PFSK-1 (cell line): ENCODE measurements at regions not wholly inside any gene's neighbourhood (a gene's known extent, or its start where the extent isn't known, plus 50 kb on each side); places are given as distances from the start of the nearest gene placed in this dataset.

Experiments
- FOXP2 ChIP-seq: optimal IDR thresholded peaks from 2 replicates; pipeline ENCODE3; 2011; ENCODE audit warnings: borderline replicate concordance, control low read depth, inconsistent platforms; ENCODE audit not compliant: insufficient read depth; ENCODE audit errors: extremely low read length, extremely low read depth
- POLR2AphosphoS5 ChIP-seq: IDR thresholded peaks from 2 replicates; pipeline ENCODE4 v1.6.1; 2012; ENCODE audit warnings: low read depth, mild to moderate bottlenecking, control low read depth, low read length, moderate library complexity
- SIN3A ChIP-seq: IDR thresholded peaks from 2 replicates; pipeline ENCODE4 v1.6.1; 2012; ENCODE audit warnings: mild to moderate bottlenecking, low read length, moderate library complexity, borderline replicate concordance; ENCODE audit not compliant: insufficient read depth
- TAF1 ChIP-seq: IDR thresholded peaks from 2 replicates; pipeline ENCODE4 v1.6.1; 2012; ENCODE audit warnings: low read length, control low read depth, borderline replicate concordance; ENCODE audit not compliant: insufficient read depth
- TF ChIP-seq, protein P1 (sequence below), 2 experiments: IDR thresholded peaks; 2 replicates each; pipeline versions ENCODE4 v1.6.1 to v1.8.0; 2011 to 2012; ENCODE audit warnings: low read depth in 2 of 2, low read length in 2 of 2, control low read depth in 1 of 2, inconsistent platforms in 1 of 2, mild to moderate bottlenecking in 1 of 2, moderate library complexity in 1 of 2; ENCODE audit not compliant: insufficient read depth in 1 of 2

DNA sequence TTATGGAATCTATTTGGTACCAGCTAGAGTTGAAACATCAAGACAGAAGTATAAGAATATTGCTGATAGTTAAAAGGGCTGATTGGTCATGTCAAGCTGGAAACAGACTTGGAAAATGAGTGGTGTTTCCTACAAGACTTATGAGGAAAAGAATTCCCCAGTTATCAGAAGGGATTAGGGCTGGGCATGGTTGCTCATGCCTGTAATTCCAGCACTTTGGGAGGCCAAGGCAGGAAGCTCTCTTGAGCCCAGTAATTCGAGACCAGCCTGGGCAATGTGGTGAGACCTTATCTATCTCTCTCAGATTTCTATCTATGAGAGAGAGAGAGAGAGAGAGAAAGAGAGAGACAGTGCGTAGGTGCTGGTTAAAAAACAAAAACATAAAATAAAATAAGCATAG is 139.5 kb upstream of the PMFBP1 start:
- TF ChIP-seq, protein P1, sequence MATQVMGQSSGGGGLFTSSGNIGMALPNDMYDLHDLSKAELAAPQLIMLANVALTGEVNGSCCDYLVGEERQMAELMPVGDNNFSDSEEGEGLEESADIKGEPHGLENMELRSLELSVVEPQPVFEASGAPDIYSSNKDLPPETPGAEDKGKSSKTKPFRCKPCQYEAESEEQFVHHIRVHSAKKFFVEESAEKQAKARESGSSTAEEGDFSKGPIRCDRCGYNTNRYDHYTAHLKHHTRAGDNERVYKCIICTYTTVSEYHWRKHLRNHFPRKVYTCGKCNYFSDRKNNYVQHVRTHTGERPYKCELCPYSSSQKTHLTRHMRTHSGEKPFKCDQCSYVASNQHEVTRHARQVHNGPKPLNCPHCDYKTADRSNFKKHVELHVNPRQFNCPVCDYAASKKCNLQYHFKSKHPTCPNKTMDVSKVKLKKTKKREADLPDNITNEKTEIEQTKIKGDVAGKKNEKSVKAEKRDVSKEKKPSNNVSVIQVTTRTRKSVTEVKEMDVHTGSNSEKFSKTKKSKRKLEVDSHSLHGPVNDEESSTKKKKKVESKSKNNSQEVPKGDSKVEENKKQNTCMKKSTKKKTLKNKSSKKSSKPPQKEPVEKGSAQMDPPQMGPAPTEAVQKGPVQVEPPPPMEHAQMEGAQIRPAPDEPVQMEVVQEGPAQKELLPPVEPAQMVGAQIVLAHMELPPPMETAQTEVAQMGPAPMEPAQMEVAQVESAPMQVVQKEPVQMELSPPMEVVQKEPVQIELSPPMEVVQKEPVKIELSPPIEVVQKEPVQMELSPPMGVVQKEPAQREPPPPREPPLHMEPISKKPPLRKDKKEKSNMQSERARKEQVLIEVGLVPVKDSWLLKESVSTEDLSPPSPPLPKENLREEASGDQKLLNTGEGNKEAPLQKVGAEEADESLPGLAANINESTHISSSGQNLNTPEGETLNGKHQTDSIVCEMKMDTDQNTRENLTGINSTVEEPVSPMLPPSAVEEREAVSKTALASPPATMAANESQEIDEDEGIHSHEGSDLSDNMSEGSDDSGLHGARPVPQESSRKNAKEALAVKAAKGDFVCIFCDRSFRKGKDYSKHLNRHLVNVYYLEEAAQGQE (IDR thresholded peaks at IDR 0.05; ENCODE audit: insufficient read depth in 1 of 2, low read depth in 2 of 2, low read length in 2 of 2): no peak
- TF ChIP-seq TAF1 (no peak), SIN3A (no peak), POLR2AphosphoS5 (no peak), FOXP2 (no peak)
